T-helper 17 cell (primary cell): ENCODE measurements at regions not wholly inside any gene's neighbourhood (a gene's known extent, or its start where the extent isn't known, plus 50 kb on each side); places are given as distances from the start of the nearest gene placed in this dataset.
"Not testable (repeated sequence)": the region's sequence is repeated elsewhere in the genome, so short reads cannot be mapped to it uniquely, and the experiment has no call there.

Source experiments
- ATAC-seq: fragments of 150-1000 bp; cut with Tn5 transposase; 2 replicates; pipeline ENCODE4 v1.10.0; 2021; ENCODE audit warnings: mild to moderate bottlenecking, moderate library complexity
- DNase-seq, 3 donors: peaks; one replicate each; pipeline versions ENCODE4 v3.0.0 to v3.0.0-alpha.2; 2020 to 2021
- H3K9me3 ChIP-seq: one replicate; pipeline ENCODE4 v1.7.0; 2013; ENCODE audit warnings: low read length, mild to moderate bottlenecking; ENCODE audit not compliant: control insufficient read depth, poor library complexity, severe bottlenecking
- H3K27ac Mint-ChIP-seq: one replicate; pipeline ENCODE4 v1.8.0; 2022; ENCODE audit warnings: mild to moderate bottlenecking, moderate library complexity, mixed read lengths
- H3K27me3 Mint-ChIP-seq: one replicate; pipeline ENCODE4 v1.8.0; 2022; ENCODE audit warnings: mixed read lengths
- H3K36me3 Mint-ChIP-seq: one replicate; pipeline ENCODE4 v1.8.0; 2022; ENCODE audit warnings: low read depth, mixed read lengths
- H3K4me1 Mint-ChIP-seq: one replicate; pipeline ENCODE4 v1.8.0; 2022; ENCODE audit warnings: mild to moderate bottlenecking, mixed read lengths
- H3K4me3 Mint-ChIP-seq: one replicate; pipeline ENCODE4 v1.8.0; 2022; ENCODE audit warnings: mild to moderate bottlenecking, moderate library complexity, mixed read lengths

DNA sequence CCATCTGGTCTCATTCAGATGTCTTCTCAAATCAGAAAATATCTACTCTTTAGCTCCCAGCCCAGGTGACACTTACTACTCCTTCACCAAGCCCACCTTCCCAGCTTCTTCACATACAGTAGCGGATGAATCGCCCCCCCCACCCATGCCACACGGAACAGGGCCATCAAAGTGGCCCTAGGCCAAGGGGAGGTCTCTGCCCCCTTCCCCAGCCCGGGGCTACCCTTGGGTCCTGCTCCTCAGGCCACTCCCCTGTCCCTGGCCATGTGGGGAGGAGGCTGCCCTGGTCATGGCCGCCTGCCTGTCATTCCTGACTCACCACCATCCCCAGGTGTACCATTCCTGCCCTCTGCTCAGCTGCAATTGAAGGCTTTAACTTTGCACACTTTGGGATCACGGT, 142.8 kb downstream of the NECTIN1 start:
- H3K9me3 ChIP-seq = no peaks in the 10 kb centered on the region
- DNase-seq (no peak), ATAC-seq (no peak)
- H3K27me3 Mint-ChIP-seq = peaks cover 65% of the 10 kb centered on the region
- no peaks in the 10 kb centered on the region for H3K36me3 Mint-ChIP-seq
- peaks cover 7% of the 10 kb centered on the region for H3K4me1 Mint-ChIP-seq
- no peak overlapping the region for H3K4me3 Mint-ChIP-seq
- no peak overlapping the region for H3K27ac Mint-ChIP-seq

DNA sequence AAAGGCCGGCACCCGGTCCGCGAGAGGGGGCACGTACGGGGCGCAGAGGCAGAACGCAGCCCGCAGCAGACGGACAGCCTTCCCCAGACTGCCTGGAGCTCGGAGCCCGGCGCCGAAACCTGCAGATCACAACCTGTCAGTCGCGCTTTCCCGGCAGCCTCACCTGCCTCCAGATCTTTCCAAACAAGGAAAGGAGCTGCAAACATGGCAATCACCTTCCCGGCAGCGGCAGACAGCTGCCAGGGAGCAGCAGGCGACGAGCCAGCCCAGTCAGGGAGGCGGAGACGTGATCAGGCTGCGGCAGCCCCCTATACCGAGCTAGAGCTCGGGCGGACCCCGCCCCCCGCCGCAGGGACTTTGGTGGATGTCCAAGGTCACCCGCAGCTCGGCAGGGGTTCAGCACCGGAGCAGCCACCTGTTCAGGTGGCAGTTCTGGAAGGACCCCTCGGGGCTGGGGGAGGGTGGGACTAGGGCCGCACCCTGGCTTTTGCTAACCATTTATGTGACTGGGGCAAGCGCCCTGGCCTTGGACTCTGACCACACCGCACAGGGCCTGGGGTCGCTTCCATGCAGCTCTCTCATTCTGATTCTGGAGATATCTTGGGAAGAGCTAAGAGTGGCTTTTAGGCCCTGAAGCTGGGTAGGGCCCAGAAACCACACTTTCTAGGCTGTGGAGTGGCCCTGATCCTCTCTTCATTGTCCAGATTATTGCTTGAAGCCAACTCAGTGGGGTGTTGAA, 143.8 kb downstream of the NECTIN1 start:
- no peak overlapping the region for H3K27ac Mint-ChIP-seq
- peak overlapping the region; percentile 77 for H3K4me3 Mint-ChIP-seq
- peaks cover 2% of the 10 kb centered on the region for H3K36me3 Mint-ChIP-seq
- DNase-seq (no peak), ATAC-seq (no peak)
- no peaks in the 10 kb centered on the region for H3K9me3 ChIP-seq
- H3K27me3 Mint-ChIP-seq = peaks cover 65% of the 10 kb centered on the region
- peaks cover 7% of the 10 kb centered on the region for H3K4me1 Mint-ChIP-seq

- H3K27me3 Mint-ChIP-seq = peaks cover 68% of the 10 kb centered on the region
- H3K4me3 Mint-ChIP-seq = peak overlapping the region; percentile 77
- no peak overlapping the region for H3K27ac Mint-ChIP-seq
- ATAC-seq = peak; percentile 28
- no peaks in the 10 kb centered on the region for H3K9me3 ChIP-seq
- H3K36me3 Mint-ChIP-seq = peaks cover 2% of the 10 kb centered on the region
- H3K4me1 Mint-ChIP-seq = peaks cover 7% of the 10 kb centered on the region
- DNase-seq = no peak
These were observed 144.6 kb downstream of the NECTIN1 start for GRCh38 chr11:119584193-119585042.

DNA sequence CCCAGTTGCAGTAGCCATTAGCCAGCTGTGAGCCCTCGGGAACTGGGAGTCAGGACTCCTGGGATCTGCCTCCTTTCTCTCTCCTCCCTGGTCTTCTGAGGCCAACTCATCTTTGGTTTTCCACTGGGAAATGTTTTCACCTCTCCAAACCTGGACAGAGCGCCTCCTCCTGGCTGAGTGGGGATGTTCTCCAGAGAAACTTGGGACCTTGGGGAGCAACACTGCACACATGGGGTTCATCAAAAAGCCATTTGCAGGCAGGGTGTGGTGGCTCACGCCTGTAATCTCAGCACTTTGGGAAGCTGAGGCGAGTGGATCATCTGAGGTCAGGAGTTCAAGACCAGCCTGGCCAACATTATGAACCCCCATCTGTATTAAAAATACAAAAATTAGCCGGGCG, 145.4 kb downstream of the NECTIN1 start:
- ATAC-seq (no peak), DNase-seq (no peak)
- Mint-ChIP-seq H3K36me3 (peaks cover 2% of the 10 kb centered on the region), H3K4me3 (peak overlapping the region; percentile 77), H3K4me1 (peaks cover 7% of the 10 kb centered on the region), H3K27ac (no peak overlapping the region), H3K27me3 (peaks cover 67% of the 10 kb centered on the region)
- H3K9me3 ChIP-seq = no peaks in the 10 kb centered on the region

DNA sequence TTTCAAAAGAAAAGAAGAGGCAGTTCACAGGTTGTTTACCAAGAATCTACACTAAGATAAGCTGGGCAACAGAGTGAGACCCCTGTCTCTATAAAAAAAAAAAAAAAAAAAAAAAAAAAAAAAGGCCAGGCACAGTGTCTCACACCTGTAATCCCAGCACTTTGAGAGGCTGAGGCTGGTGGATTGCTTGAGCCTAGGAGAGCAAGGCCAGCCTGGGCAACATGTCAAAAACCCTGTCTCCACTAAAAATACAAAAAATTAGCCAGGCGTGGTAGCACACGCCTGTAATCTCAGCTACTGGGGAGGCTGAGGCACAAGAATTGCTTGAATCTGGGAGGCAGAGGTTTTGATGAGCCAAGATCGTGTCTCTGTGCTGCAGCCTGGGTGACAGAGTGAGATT, 147.6 kb downstream of the NECTIN1 start:
- not testable (repeated sequence) for H3K36me3 Mint-ChIP-seq, H3K4me3 Mint-ChIP-seq, H3K4me1 Mint-ChIP-seq

GRCh38 chr11:119580751-119581150, 148.2 kb downstream of the NECTIN1 start:
- H3K36me3 Mint-ChIP-seq = peaks cover 2% of the 10 kb centered on the region
- DNase-seq (no peak), ATAC-seq (no peak)
- no peak overlapping the region for H3K4me3 Mint-ChIP-seq
- peaks cover 7% of the 10 kb centered on the region for H3K4me1 Mint-ChIP-seq
- H3K9me3 ChIP-seq = no peaks in the 10 kb centered on the region
- peaks cover 72% of the 10 kb centered on the region for H3K27me3 Mint-ChIP-seq
- no peak overlapping the region for H3K27ac Mint-ChIP-seq

More for the DNA sequence above, 147.6 kb downstream of the NECTIN1 start:
- H3K27ac Mint-ChIP-seq, DNase-seq, H3K9me3 ChIP-seq, ATAC-seq: not testable (repeated sequence)
- H3K27me3 Mint-ChIP-seq = peaks cover 72% of the 10 kb centered on the region

DNA sequence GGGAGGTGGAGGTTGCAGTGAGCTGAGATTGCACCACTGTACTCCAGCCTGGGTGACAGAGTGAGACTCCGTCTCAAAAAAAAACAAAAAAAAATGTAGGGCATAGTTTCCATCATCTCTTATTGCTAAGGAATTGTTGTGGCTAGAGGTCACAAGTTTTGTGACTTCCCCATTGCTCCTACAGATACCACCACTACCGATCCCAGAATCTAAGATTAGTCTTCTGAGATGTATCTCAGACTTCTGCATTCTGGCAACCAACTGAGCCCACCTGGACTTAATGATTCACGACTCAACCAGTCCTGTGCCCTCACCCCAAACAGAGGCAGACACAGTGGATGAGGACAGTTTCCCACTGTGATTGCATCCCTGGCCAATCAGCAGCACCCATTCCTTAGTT, 148.9 kb downstream of the NECTIN1 start:
- no peak overlapping the region for H3K27ac Mint-ChIP-seq
- peaks cover 7% of the 10 kb centered on the region for H3K4me1 Mint-ChIP-seq
- ATAC-seq (no peak), DNase-seq (no peak)
- H3K27me3 Mint-ChIP-seq = peaks cover 68% of the 10 kb centered on the region
- no peaks in the 10 kb centered on the region for H3K9me3 ChIP-seq
- peaks cover 2% of the 10 kb centered on the region for H3K36me3 Mint-ChIP-seq
- no peak overlapping the region for H3K4me3 Mint-ChIP-seq

GRCh38 chr11:119578521-119579191, 150.3 kb downstream of the NECTIN1 start:
- Mint-ChIP-seq H3K36me3 (peaks cover 2% of the 10 kb centered on the region), H3K27me3 (peaks cover 61% of the 10 kb centered on the region), H3K27ac (no peak overlapping the region), H3K4me3 (no peak overlapping the region), H3K4me1 (peaks cover 3% of the 10 kb centered on the region)
- no peaks in the 10 kb centered on the region for H3K9me3 ChIP-seq
- DNase-seq (no peak), ATAC-seq (no peak)

DNA sequence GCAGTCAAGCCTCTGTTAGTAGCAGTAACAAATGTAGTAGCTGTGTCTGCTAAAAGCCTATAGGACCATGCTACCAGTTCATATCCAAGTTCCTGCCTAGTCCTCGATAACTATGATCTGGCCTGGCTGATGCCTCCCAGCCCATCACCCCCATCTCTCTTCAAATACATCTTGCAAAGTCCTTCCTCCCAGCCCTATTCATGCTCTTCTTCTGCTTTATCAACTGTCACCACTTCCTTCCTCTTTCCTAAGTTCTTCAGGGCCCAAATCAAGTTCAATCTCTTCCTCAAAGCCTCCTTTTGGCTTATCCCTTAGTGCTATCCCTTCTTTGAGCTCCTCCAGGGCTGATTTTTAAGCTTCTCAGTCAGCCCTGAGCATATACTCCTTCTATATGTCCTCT, 150.9 kb upstream of the THY1 start:
- no peak for ATAC-seq
- H3K4me1 Mint-ChIP-seq = peaks cover 3% of the 10 kb centered on the region
- no peaks in the 10 kb centered on the region for H3K9me3 ChIP-seq
- no peak overlapping the region for H3K4me3 Mint-ChIP-seq
- H3K27me3 Mint-ChIP-seq = peaks cover 45% of the 10 kb centered on the region
- DNase-seq = no peak
- H3K27ac Mint-ChIP-seq = no peak overlapping the region
- no peaks in the 10 kb centered on the region for H3K36me3 Mint-ChIP-seq

DNA sequence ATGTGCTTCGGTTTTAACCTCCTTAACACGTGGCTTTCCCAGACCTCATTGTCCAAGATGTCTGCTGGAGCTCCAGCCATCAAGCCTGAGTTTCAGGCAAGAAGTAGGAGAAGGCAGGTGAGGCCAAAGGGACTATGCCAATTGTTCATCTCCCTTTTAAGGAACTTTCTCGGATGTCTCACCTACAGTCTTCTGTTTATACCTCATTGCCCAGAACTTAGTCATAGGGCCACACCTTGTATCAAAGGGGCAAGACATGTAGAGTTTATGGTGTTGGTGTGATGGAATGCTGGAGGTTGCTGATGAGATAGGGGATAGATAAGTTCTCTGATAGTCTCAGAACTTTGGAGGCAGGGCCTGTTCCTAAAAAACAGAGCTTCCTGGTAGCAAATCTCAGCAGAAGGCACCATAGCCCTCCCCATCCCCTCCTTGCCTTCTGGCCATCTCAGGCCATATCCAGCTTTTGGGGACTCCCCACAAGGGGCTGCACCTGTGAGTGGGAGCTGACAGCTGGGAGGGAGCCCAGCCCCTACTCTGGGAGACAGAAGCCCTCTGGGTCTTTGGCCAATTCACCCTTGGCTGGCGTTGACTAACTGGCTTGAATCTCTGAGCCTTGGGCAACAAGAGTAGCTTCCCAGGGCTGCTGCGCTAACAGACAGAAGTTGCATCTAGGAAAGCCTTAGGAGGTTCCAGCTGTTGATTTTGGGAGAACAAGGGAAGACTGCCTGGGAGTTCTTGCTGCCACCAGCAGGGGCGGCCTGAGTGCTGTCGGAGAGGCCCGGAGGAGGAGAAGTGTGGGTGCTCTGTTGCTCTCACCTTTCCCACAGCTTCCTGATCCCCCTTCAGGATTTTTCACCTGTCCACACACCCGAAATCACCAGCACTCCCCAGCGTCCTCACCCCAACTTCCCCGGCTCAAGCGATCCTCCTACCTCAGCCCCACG, 149.8 kb upstream of the THY1 start:
- H3K4me3 Mint-ChIP-seq = no peak overlapping the region
- H3K27ac Mint-ChIP-seq = no peak overlapping the region
- peaks cover 42% of the 10 kb centered on the region for H3K27me3 Mint-ChIP-seq
- DNase-seq (no peak), ATAC-seq (no peak)
- no peaks in the 10 kb centered on the region for H3K9me3 ChIP-seq
- H3K36me3 Mint-ChIP-seq = no peaks in the 10 kb centered on the region
- H3K4me1 Mint-ChIP-seq = peaks cover 3% of the 10 kb centered on the region

- Mint-ChIP-seq H3K36me3 (no peaks in the 10 kb centered on the region), H3K4me1 (peaks cover 3% of the 10 kb centered on the region), H3K4me3 (no peak overlapping the region), H3K27me3 (peaks cover 29% of the 10 kb centered on the region), H3K27ac (no peak overlapping the region)
- DNase-seq = no peak
- no peaks in the 10 kb centered on the region for H3K9me3 ChIP-seq
- no peak for ATAC-seq
These were observed 148.3 kb upstream of the THY1 start for GRCh38 chr11:119571311-119571710.

- no peak for ATAC-seq
- Mint-ChIP-seq H3K27ac (no peak overlapping the region), H3K36me3 (no peaks in the 10 kb centered on the region), H3K4me3 (no peak overlapping the region), H3K27me3 (peaks cover 9% of the 10 kb centered on the region), H3K4me1 (no peaks in the 10 kb centered on the region)
- no peak for DNase-seq
- no peaks in the 10 kb centered on the region for H3K9me3 ChIP-seq
These were observed 145.0 kb upstream of the THY1 start for GRCh38 chr11:119567688-119568582.
